ENCODE measurements at regions not wholly inside any gene's neighbourhood (a gene's known extent, or its start where the extent isn't known, plus 50 kb on each side); places are given as distances from the start of the nearest gene placed in this dataset.

- ATAC-seq (no peak), DNase-seq (no peak)
Observed at GRCh38 chr20:39144757-39145156, 182.6 kb downstream of the DHX35 start.

- ATAC-seq (no peak), DNase-seq (no peak)
Observed at GRCh38 chr20:39142407-39143096, 180.4 kb downstream of the DHX35 start.

GRCh38 chr20:39137299-39137698, 175.2 kb downstream of the DHX35 start:
- DNase-seq (no peak), ATAC-seq (no peak)

- ATAC-seq (no peak), DNase-seq (no peak)
Observed at GRCh38 chr20:39136798-39137197, 174.7 kb downstream of the DHX35 start.

- ATAC-seq (no peak), DNase-seq (no peak)
Observed at GRCh38 chr20:39135885-39136544, 173.9 kb downstream of the DHX35 start.

- no peak for ATAC-seq
Observed at GRCh38 chr20:39133201-39133600, 171.1 kb downstream of the DHX35 start.

GRCh38 chr20:39132511-39132910, 170.4 kb downstream of the DHX35 start:
- DNase-seq, result no peak
- ATAC-seq, result no peak

More at GRCh38 chr20:39133201-39133600, 171.1 kb downstream of the DHX35 start:
- DNase-seq, result no peak

- ATAC-seq, result no peak
Observed at GRCh38 chr20:39132093-39132492, 169.9 kb downstream of the DHX35 start.

GRCh38 chr20:39130627-39131026, 168.5 kb downstream of the DHX35 start:
- ATAC-seq (no peak), DNase-seq (no peak)

More at GRCh38 chr20:39132093-39132492, 169.9 kb downstream of the DHX35 start:
- no peak for DNase-seq

- ATAC-seq (no peak), DNase-seq (no peak)
Observed at GRCh38 chr20:39129523-39129922, 167.4 kb downstream of the DHX35 start.

- DNase-seq (no peak), ATAC-seq (no peak)
Observed at GRCh38 chr20:39124064-39124463, 161.9 kb downstream of the DHX35 start.

GRCh38 chr20:39123185-39123557, 161.0 kb downstream of the DHX35 start:
- ATAC-seq (no peak), DNase-seq (no peak)

- ATAC-seq (no peak), DNase-seq (no peak)
Observed at GRCh38 chr20:39117491-39117890, 155.3 kb downstream of the DHX35 start.

- ATAC-seq, result no peak
- no peak for DNase-seq
Observed at GRCh38 chr20:39116020-39116419, 153.9 kb downstream of the DHX35 start.

- DNase-seq (peak; percentile 19), ATAC-seq (no peak)
Observed at GRCh38 chr20:39112178-39112743, 150.1 kb downstream of the DHX35 start.

- DNase-seq, result no peak
- no peak for ATAC-seq
Observed at GRCh38 chr20:39111359-39112177, 149.4 kb downstream of the DHX35 start.

- ATAC-seq, result no peak
- DNase-seq, result no peak
Observed at GRCh38 chr20:39110819-39111136, 148.6 kb downstream of the DHX35 start.

GRCh38 chr20:39109933-39110818, 148.0 kb downstream of the DHX35 start:
- DNase-seq (no peak), ATAC-seq (no peak)

- no peak for DNase-seq
- ATAC-seq, result no peak
Observed at GRCh38 chr20:39108746-39109145, 146.6 kb downstream of the DHX35 start.

- ATAC-seq (no peak), DNase-seq (no peak)
Observed at GRCh38 chr20:39107741-39108140, 145.6 kb downstream of the DHX35 start.

- DNase-seq (no peak), ATAC-seq (no peak)
Observed at GRCh38 chr20:39106791-39107190, 144.6 kb downstream of the DHX35 start.

GRCh38 chr20:39105551-39105950, 143.4 kb downstream of the DHX35 start:
- DNase-seq (peak; percentile 4), ATAC-seq (no peak)
